ENCODE measurements at regions not wholly inside any gene's neighbourhood (a gene's known extent, or its start where the extent isn't known, plus 50 kb on each side); places are given as distances from the start of the nearest gene placed in this dataset.

DNA sequence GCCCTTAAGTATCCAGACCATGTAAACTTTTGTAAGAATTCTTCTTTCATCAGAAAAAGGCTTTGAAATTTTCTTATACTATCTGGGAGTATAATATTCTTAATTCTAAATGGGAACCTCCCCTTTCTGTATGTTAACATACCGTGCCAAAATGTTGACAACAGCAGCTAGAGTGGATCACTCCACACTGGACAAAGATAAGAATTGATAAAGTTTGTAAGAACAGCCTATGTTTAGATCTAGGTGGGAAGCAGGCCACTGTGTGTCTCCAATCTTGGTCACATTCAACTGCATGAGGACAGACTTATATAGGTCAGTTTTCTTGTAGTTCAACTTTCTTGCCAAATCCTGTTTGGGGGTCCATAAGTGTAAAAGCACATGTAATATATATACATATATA is 235.7 kb downstream of the RPIA start (continued):
- TF ChIP-seq, protein P1, sequence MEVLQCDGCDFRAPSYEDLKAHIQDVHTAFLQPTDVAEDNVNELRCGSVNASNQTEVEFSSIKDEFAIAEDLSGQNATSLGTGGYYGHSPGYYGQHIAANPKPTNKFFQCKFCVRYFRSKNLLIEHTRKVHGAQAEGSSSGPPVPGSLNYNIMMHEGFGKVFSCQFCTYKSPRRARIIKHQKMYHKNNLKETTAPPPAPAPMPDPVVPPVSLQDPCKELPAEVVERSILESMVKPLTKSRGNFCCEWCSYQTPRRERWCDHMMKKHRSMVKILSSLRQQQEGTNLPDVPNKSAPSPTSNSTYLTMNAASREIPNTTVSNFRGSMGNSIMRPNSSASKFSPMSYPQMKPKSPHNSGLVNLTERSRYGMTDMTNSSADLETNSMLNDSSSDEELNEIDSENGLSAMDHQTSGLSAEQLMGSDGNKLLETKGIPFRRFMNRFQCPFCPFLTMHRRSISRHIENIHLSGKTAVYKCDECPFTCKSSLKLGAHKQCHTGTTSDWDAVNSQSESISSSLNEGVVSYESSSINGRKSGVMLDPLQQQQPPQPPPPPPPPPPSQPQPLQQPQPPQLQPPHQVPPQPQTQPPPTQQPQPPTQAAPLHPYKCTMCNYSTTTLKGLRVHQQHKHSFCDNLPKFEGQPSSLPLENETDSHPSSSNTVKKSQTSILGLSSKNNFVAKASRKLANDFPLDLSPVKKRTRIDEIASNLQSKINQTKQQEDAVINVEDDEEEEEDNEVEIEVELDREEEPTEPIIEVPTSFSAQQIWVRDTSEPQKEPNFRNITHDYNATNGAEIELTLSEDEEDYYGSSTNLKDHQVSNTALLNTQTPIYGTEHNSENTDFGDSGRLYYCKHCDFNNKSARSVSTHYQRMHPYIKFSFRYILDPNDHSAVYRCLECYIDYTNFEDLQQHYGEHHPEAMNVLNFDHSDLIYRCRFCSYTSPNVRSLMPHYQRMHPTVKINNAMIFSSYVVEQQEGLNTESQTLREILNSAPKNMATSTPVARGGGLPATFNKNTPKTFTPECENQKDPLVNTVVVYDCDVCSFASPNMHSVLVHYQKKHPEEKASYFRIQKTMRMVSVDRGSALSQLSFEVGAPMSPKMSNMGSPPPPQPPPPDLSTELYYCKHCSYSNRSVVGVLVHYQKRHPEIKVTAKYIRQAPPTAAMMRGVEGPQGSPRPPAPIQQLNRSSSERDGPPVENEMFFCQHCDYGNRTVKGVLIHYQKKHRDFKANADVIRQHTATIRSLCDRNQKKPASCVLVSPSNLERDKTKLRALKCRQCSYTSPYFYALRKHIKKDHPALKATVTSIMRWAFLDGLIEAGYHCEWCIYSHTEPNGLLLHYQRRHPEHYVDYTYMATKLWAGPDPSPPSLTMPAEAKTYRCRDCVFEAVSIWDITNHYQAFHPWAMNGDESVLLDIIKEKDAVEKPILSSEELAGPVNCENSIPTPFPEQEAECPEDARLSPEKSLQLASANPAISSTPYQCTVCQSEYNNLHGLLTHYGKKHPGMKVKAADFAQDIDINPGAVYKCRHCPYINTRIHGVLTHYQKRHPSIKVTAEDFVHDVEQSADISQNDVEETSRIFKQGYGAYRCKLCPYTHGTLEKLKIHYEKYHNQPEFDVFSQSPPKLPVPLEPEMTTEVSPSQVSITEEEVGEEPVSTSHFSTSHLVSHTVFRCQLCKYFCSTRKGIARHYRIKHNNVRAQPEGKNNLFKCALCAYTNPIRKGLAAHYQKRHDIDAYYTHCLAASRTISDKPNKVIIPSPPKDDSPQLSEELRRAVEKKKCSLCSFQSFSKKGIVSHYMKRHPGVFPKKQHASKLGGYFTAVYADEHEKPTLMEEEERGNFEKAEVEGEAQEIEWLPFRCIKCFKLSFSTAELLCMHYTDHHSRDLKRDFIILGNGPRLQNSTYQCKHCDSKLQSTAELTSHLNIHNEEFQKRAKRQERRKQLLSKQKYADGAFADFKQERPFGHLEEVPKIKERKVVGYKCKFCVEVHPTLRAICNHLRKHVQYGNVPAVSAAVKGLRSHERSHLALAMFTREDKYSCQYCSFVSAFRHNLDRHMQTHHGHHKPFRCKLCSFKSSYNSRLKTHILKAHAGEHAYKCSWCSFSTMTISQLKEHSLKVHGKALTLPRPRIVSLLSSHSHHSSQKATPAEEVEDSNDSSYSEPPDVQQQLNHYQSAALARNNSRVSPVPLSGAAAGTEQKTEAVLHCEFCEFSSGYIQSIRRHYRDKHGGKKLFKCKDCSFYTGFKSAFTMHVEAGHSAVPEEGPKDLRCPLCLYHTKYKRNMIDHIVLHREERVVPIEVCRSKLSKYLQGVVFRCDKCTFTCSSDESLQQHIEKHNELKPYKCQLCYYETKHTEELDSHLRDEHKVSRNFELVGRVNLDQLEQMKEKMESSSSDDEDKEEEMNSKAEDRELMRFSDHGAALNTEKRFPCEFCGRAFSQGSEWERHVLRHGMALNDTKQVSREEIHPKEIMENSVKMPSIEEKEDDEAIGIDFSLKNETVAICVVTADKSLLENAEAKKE (CRISPR knock-in tag; IDR thresholded peaks at IDR 0.05), result no peak

DNA sequence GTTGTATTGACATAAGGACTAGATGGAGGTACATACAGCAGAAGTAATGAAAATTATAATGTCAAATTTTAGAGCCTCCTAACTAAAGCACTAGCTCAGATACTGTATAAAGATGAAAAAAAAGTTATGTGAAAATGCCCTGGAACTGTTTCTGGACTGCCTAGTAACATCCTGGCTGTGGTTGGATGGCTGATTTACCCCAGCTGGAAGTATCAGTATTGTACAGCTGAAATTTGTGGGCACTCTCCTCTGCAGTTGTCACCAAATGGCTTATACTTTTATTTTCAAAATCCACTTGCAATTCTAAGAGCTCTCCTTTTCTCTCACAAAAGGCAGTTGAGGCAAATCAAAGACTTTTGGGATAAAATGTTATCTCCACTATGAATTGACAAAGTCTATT is 239.2 kb downstream of the RPIA start:
- Histone ChIP-seq H3F3A (replicated peaks; ENCODE audit: low read depth) (no peaks in the 10 kb centered on the region), H3K36me3 (ENCODE audit: insufficient read depth) (no peaks in the 10 kb centered on the region), H2AFZ (no peak overlapping the region), H3K4me3 (no peak overlapping the region), H3K4me2 (no peak overlapping the region), H3K9me2 (ENCODE audit: insufficient read depth) (no peaks in the 10 kb centered on the region), H3K4me1 (ENCODE audit: insufficient read depth) (no peaks in the 10 kb centered on the region), H3K79me2 (replicated peaks; ENCODE audit: insufficient read depth) (no peaks in the 10 kb centered on the region), H3K27me3 (ENCODE audit: insufficient read depth) (no peaks in the 10 kb centered on the region), H4K20me1 (replicated peaks; ENCODE audit: insufficient read depth) (no peaks in the 10 kb centered on the region), H3K27ac (ENCODE audit: low read depth) (no peak overlapping the region)
- Mint-ChIP-seq H3K27ac (no peak overlapping the region), H3K4me1 (no peaks in the 10 kb centered on the region), H3K27me3 (ENCODE audit: insufficient read depth, low read depth, poor library complexity) (no peaks in the 10 kb centered on the region), H3K36me3 (ENCODE audit: low read depth) (no peaks in the 10 kb centered on the region), H3K9me3 (no peaks in the 10 kb centered on the region), H3K4me3 (no peak overlapping the region)
- ATAC-seq, result no peak
- TF ChIP-seq, protein P1 (CRISPR knock-in tag; IDR thresholded peaks at IDR 0.05), result no peak
- no peak for DNase-seq (ENCODE audit: low spot score)
